ENCODE measurements at regions not wholly inside any gene's neighbourhood (a gene's known extent, or its start where the extent isn't known, plus 50 kb on each side); places are given as distances from the start of the nearest gene placed in this dataset.
"Not testable (repeated sequence)": the region's sequence is repeated elsewhere in the genome, so short reads cannot be mapped to it uniquely, and the experiment has no call there.

DNA sequence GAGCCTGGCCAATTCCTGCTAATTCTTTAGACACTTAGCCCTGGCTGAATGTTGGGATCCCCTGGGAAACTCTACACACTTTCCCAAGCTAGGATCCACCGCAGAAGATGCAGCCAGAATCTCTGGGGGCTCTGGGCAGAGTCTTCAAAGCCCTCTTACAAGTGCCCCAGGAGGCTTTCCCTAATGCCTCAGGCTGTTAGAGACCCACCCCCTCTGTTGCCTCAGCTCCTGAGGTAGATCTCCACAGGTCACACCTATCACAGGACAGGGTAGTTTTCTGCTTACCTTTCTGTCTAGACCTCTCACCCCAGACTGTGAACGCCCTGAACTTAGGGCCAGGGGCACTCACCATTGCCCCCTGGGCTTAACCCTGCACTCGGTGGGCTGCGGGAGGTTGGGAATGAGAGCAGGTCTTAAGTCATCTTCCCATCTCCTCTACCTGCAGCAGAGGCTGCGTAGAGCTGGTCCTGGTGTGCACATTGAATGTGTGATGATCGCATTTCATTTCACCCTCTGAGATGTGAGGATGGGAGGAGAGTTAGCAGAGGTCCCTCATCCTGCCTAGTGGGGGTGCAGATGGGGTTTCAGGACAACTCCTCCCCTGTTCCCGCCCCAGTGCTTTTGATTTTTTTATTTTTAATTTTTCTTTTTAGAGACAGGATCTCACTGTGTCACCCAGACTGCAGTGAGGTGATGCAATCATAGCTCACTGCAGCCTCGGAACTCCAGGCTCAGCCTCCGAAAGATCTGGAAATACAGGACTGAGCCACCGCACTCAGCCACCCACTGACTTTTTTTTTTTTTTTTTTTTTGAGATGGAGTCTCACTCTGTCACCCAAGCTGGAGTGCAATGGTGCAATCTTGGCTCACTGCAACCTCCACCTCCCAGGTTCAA, 89.0 kb upstream of the LHX1 start:
- no peak for DNase-seq

DNA sequence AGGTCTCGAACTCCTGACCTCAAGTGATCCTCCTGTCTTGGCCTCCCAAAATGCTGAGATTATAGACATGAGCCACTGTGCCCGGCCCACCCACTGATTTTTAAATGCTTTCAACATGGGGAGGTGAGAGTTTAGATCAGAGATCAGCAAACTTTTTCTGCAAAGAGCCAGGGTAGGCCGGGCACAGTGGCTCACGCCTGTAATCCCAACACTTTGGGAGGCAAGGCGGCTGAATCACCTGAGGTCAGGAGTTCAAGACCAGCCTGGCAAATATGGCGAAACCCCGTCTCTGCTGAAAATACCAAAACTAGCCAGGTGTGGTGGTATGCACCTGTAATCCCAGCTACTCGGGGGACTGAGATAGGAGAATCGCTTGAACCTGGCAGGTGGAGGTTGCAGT, 88.3 kb upstream of the LHX1 start:
- DNase-seq = not testable (repeated sequence)

DNA sequence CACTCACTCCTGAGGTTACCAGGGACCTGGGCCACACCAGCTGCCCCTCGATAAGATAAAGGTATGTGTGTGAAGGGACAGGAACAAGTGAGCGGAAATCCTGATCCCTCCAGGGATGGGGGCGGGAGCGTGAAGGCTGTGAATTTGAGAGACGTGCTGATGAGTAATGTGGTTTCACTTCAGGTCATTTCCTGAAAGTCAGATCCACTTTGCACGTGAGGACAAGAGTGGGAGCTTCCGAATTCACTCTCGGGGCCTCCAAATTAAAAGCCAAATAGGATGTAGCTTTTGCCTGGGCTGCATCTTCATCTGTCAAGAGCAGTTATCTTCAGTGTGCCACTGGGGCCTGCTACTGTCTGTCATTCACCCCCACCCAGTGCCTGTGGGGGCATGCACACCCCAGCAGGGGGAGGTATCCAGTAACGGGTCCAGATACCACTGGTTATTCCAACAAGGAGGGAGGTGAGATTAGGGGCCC, 87.4 kb upstream of the LHX1 start:
- peak; percentile 17 for DNase-seq

DNA sequence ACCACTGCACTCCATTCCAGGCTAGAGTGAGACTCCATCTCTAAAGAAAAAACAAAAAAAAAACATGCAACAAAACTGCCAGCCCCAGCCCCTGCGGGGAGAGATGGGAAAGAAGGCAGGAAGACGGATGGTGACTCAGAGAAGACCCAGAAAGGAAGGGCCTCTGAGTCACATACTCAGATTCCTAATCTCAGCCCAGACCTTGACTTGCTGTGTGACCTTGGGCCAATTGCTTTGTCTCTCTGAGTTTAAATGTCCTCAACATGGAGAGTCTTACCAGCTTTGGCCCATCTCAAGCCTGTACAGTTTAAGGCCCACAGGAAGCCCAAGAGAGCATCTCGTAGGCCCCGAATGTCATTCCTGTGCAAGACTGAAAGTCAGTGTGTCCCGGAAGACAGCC, 86.5 kb upstream of the LHX1 start:
- DNase-seq = no peak

DNA sequence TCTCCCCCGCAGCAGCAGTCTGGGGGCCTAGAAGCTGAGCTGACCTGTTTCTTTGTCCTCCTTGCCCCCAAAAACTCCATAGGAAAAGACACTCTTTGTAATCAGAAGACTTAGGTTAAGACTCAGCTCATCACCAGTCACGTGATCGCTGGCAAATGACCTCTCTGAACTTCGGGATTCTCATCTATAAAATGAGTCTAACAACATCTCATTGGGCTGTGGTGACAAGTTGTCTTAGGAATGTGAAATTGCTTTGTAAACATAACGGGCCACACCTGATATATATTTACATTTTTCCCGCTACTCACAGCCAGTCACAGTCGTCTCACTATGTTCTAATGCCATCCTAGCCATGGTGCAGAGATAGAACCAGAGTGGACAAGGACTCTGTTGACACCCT, 86.0 kb upstream of the LHX1 start:
- no peak for DNase-seq

DNA sequence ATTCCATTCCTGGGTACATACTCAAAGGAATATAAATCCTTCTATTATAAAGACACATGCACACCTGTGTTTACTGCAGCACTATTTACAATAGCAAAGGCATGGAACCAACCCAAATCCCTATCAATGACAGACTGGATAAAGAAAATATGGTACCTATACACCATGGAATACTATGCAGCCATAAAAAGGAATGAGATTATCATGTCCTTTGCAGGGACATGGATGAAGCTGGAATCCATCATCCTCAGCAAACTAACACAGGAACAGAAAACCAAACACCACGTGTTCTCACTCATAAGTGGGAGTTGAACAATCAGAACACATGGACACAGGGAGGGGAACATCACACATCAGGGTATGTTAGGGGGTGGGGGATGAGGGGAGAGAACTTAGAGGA, 84.8 kb upstream of the LHX1 start:
- not testable (repeated sequence) for DNase-seq

DNA sequence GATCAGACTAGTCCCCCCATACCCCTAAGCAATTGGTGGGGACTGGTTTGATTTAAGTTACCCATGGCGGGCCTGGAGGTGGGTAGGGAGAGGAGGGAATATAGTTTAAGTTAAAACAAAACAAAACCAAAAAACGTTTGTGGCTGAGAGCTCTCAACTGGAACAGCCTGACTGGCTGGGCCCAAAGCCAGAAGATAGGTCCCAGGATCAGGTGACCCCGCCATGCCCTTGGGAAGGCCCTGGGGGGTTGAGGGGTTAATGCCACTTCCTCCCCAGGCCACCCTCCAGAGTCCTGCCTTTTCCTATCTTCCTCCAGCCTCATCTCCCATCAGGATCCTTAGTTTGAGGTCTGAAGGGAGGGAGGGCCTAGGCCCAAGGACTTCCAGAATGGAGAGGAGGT, 82.3 kb upstream of the LHX1 start:
- no peak for DNase-seq

DNA sequence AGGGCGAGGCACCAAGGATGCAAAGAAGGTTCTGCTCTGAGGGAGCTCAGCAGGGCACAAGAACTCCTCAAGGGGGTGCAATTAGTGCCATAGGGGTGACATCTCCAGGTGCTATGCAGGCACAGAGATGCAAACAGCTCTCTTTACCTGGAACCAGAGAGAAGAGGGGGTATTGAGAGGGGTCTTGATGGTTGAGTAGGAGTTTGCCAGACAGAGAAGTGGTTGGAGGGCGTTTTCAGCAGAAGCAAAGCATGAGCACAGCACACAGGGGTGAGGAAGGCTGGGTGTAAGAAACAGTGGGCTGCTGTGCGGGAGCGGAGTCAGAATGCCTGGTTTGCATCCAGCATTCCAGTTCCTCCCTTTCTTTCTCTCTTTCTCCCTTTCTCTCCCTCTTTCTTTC, 81.8 kb upstream of the LHX1 start:
- DNase-seq = no peak

DNA sequence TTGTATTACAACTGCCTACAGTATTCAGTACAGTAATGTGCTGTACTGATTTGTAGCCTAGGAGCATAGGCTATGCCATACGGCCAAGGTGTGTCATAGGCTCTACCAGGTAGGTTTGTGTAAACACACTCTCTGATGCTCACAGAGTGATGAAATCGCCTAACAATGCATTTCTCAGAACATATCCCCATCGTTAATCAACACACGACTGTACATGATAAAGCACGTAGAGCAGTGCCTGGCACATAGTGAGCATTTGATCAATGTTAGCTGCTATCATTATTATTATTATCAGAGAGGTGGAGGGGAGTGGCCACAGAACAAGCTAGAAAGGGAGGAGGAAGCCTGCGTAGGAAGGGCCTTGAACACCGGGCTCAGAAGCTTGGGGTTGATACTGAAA, 81.1 kb upstream of the LHX1 start:
- DNase-seq = no peak

DNA sequence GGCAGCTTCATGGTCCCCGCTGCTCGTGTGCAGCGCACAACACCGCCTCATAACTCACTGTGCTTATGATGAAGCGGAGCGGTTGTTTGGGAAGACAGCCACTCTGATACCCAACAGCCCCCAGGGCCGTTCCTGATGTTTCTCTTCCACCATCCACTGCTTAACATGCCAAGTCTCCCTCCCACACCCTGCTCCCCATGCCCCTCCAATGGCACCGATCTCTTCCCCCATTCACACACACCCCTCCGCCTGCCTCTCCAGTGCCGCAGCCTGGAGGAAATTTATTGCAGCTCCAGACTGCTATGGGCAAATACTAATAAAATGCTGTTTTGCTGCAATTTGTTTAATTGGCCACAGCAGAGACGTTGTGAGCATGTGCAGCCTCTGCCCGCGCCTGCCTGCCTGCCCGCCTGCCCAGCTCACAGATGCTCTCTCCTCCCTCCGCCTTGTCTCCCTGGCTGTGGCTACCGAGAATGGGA, 80.3 kb upstream of the LHX1 start:
- DNase-seq = no peak

DNA sequence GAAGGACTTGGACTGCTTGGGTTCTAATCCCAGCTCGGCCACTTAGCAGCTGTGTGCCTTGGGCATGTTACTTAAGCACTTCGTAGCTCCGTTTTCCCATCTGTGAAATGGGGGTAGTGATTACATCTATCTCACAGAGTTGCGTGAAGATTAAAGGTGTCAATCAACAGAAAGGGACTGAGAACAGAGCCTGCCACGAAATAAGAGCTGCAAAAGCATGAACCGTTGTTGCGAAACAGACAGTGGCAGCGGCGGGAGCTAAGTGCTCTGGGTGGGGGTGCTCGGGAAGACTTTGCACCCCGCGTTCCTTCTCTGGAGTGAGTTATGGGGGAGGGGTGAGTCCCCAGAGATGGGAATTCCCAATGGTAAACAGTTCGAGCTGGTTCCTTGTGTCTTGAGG, 79.6 kb upstream of the LHX1 start:
- DNase-seq = no peak

DNA sequence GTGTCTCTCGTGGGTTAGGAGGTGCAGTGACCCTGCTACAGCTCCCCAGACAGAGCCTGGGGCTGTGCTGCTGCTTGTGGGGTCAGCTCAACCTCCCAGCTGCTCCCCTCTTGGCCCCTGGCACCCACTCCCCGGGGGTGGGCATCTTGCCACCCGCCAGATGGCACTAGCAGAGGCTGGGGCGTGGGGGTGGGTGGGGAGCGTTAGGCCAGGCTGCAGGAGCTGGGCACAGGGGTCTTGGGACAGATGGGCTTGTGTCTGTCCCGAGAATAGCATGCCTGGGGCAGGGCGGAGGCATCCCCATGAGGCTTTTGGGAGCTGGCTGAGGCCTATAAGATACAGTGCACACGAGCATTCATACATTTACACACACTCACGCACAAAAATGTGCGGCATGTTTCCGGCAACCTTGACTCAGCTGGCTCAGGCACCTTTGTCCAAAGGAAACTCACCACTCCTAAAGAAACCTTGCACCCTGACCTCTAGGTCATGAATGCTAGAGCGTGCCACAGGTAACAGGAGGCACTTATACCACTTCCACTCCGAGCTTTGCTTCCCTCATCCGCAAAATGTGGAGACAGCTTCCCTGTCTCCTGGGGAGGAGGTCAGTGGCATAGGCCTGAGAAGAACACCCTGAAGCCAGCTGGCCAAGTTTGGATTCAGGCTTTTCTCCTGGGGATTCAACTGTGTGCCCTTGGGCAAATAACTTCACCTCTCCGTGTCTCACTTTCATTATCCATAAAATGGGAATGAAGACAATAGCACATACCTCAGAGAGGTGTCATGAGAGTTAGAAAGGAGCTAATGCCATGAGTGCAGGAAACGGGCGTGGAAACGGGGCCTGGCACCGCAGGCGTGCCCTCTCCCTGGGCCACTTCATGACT, 78.9 kb upstream of the LHX1 start:
- no peak for DNase-seq

DNA sequence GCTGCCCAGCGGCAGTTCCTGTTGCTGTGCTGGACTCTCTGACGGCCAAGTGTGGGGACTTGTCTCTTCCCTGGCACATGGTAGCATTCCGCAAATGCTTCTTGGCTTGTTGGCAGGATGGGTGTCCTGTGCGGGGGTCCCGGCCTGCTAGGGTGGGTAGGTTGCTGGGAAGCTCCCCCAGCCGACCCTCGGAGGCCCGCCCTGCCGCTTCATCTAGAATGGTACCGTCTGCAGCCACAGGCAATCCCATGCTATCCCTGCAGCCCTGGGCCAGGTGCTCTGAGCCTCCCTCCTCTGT, 78.3 kb upstream of the LHX1 start:
- no peak for DNase-seq

DNA sequence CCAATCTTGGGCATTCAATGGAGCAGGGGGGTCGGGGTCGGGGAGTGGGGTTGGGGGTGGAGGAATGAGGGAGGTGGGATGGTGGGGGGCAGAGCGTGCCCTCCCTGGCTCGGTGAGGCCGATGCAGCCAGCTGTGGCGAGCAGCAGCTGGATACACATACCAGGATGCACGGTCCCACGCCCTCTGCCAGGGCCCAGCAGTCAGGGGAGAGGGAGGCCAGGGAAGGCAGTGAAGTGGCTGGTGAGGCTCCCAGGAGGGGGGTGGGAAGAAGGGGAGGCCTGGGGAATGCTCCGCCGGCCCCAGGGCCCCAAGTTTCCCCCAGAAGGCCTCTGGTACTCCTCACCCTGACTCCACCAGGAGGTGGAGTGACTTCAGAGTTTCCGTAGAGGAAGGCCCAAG, 77.6 kb upstream of the LHX1 start:
- no peak for DNase-seq

DNA sequence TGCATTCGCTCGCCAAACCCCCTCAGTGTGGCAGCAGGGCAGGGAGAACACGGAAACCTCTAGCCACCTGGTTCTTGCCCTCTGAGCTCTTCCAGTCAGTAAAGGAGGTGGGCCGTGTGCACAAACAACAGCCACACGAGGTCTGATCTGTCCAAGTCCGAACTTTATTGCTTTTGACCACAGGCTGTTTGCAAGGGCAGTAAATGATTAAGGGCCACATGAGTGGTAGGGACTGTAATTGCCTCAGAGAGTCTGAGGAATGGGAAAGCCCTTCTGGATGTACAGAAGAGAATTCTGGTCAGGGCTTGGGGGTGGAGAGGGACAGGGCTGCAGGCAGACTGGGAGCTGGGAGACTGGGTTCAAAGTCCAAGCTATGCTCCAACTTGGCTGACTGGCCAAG, 75.7 kb upstream of the LHX1 start:
- no peak for DNase-seq

DNA sequence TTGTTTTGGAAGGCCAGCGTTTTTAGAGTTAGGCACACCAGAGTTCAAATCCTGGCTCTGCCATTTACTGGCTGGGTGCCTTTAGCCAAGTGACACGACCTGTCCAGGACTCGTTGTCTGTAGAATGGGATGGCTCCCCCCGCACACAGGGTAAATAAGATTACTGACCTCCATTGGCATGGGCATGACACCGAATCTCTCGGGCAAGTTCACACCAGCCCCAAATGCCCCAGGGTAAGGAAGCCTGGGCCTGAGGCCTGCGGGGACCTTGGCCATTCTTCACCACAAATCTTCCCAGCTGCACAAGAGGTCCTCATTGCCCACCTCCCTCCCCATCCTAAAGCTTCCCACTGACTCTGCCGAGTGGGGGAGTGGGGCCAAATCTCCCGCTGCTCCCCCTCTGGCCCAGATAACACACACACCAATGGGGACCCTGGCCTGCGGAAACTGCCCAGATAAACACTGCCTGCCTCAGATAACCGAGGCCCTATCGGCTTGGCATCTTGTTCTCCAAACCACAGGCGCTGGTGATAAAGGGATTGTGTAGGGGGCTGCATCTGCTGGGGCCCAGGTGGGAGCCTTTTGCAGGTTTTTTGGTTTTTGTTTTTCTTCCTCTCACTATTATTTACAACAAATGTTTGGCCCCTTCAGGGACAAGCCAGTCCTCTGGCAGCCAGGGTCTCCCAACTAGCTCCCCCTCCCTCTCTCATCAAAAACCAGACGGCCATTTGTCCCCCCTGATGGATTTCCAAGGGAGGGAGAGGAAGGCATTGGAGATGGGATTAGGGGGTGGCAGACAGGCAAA, 75.0 kb upstream of the LHX1 start:
- DNase-seq = peak; percentile 29

DNA sequence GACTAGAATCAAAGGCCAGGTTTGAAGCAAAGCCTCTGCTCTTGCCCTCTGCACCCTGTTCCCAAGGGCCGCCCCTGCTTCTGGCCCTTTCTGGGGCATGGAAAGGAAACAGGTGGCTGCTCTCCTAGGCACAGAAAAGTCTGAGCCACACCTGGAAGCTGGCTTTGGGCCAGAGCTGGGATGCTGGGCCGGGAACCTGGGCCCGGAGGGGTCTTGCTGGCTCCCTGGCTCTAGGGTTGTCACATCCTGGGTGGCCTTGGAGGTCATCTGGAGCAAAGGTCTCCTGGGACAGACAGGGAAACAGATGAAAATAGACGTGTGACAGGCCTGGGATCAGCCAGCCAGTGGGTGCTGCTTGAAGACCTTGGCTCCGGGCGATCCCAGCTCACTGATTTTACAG, 74.1 kb upstream of the LHX1 start:
- no peak for DNase-seq

DNA sequence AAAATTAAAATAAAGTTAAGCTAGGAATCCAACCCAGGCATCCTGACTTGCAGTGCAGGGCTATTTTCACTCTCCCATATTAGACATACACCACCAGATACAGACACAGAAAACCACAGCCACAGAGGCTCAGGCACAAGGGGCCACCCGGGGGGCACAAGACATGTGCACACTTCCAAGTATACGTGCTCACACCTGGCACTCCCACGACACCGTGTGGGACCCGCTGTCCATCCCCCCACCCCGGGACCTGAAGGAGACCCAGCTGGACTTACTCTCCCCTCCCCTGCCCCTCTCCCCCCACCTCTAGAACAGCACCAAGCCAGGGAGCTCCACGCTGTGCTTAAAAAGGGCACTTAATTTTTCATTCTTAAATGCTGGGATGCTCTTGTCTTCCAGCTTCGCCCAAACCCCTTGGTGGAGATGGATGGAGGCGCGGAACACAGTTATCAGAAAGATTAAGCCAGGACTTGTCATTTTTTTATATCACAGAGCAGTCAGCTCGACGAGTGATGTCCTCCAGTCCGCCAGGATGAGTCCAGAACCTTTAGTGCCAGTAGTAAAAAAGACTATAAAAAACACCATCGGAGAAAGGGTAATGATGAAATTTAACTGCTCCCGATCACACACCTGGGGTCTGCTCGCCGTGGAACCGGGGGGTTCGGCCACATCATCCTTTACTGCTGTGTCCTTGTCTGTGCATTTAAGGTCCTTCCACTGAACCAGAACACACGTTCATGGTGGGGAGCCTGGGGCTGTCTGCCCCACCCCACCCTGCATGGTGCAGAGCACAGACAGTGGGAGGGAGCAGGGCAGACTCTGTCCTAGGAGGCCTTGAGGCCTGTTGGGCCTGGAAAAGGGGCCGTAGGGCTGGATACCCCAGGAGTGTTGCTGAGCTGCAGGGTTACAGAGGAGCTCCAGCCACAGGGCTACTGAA, 73.3 kb upstream of the LHX1 start:
- DNase-seq = no peak

DNA sequence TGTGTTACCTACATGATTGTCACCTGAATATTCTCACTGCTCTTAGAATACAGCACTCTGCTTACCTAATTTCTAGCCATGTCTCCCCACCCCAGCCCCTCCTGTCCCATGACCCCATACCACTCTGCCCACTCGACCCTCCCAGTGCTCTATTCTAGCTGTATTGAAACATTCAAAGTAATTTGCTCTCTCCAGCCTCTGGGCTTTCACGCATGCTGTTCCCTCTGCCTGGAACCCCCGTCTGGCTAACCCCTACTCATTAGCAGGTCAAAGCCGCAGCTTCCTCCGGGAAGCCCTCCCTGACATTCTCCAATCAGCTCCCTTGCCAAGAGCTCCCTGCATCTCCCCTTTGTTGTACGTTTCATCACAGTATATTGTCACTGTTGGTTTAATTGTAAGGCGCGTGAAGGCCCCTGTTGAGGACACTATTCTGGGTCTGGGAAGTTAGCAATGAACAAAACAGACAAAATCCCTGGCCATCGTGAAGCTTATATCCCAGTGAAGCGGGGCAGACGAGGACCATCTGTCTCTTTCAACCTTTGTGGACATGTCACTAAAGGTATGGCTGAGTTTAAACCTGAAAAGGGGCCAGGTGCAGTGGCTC, 72.3 kb upstream of the LHX1 start:
- no peak for DNase-seq

DNA sequence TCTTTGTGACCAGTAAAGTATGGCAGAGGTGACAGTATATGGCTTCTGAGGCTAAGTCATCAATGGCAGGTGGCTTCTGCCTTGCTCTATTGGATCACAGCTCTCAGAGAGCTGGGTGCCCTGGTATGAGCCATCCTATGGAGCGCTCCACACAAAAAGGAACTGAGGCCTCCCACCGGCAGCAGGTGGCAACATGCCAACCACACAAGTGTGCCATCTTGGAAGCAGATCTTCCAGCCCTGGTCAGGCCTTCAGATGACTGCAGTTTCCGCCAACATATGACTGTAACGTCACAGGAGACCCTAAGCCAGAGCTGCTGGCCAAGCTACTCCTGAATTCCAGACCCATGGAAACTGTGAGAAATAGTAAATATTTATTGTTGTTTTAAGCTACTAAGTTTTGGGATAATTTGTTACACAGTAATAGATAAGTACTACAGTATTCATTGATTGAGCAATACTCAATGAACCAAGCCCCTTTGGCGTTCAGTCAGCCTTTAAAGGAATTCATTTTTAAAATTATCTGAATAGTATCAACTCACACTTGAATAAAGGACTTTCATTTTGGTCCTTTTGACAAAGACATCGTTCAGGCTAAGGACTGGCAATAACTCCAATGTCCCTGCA, 69.4 kb upstream of the LHX1 start:
- DNase-seq = no peak

DNA sequence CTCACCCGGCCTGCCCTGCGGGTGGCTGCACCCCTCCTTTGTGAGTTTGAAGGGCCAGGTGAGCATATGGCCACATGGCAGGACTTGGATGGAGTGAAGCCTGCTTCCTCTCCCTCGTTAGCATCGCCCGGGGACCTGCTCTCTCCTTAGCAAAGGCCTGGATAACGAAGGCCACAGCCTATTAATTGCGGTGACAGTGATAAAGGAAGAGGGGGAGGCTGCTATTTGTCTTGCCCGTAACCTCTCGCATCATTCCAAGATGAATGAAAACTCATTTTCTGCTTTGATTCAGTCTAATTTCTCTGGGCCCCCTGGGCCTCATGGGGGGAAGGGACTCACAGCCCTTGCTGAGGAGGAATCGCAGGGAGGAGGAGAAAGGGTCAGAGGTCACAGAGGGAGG, 68.5 kb upstream of the LHX1 start:
- DNase-seq = no peak
